ENCODE measurements at regions not wholly inside any gene's neighbourhood (a gene's known extent, or its start where the extent isn't known, plus 50 kb on each side); places are given as distances from the start of the nearest gene placed in this dataset.
"Not testable (repeated sequence)": the region's sequence is repeated elsewhere in the genome, so short reads cannot be mapped to it uniquely, and the experiment has no call there.

GRCh38 chr4:17436047-17436749, 75.7 kb downstream of the QDPR start:
- TF ChIP-seq EZH2phosphoT487 (IDR thresholded peaks at IDR 0.05; ENCODE audit: borderline replicate concordance, low read length); CTCF (conservative IDR thresholded peaks at IDR 0.05; ENCODE audit: low read depth, low read length): not testable (repeated sequence)
